ENCODE measurements at regions not wholly inside any gene's neighbourhood (a gene's known extent, or its start where the extent isn't known, plus 50 kb on each side); places are given as distances from the start of the nearest gene placed in this dataset.

DNA sequence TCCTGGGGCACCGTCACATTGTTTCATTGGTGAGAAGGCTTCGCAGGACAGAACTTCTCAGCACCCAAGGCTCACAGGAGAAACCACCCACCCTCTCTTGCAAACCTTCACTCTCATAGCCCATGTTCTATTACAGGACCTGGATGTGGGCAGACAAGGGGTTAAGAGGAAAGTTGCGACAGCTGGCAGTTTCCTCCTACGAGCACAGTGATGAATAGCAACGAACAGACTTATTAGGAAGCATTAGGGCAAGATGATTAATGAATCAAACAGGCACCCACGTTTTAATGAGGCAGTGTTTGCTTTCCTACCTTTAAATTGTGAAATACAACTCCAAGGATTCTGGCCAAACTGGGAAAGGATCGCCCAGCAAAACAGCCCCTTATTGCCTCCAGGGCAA is 339.3 kb downstream of the DRD1 start:
- Histone ChIP-seq H3K9me3 (ENCODE audit: insufficient read depth, low read depth, low read length) (peaks cover 9% of the 10 kb centered on the region; the same call in 1 of the 2 replicates), H3K27me3 (ENCODE audit: insufficient read depth, low read length) (no peaks in the 10 kb centered on the region), H3K27ac (ENCODE audit: low read depth, low read length) (no peak overlapping the region), H3K4me1 (ENCODE audit: insufficient read depth, low read length) (peaks cover 3% of the 10 kb centered on the region; the same call in 1 of the 2 replicates), H3K4me3 (ENCODE audit: low read length) (no peak overlapping the region), H3K9ac (ENCODE audit: low read depth, low read length) (no peak overlapping the region), H3K36me3 (ENCODE audit: insufficient read depth, low read length) (no peaks in the 10 kb centered on the region)
- 80% methylated on average over 6 of the region's 7 CpGs for WGBS

DNA sequence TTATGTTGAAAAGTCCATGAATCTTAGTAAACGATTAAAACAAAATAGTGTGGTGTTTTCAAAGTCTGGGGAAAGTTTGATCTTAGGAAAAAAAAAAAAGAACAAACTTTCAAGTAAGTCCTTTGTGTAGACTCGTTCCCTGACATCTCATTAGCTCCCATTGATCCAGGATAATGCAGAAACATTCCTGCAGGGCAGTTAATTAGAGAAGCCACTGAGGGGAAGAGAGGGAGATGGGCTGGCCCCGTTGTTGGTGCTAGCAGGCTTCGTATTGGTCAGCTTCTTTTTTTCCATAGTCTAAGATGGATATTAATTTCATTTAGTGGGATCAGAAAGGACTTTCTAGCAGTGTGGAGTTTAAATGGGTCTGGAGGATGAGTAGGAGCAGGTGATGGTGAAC is 340.2 kb downstream of the DRD1 start:
- Histone ChIP-seq H3K36me3 (ENCODE audit: insufficient read depth, low read length) (no peaks in the 10 kb centered on the region), H3K4me3 (ENCODE audit: low read length) (no peak overlapping the region), H3K27me3 (ENCODE audit: insufficient read depth, low read length) (no peaks in the 10 kb centered on the region), H3K27ac (ENCODE audit: low read depth, low read length) (no peak overlapping the region), H3K9ac (ENCODE audit: low read depth, low read length) (no peak overlapping the region), H3K4me1 (ENCODE audit: insufficient read depth, low read length) (peaks cover 3% of the 10 kb centered on the region; the same call in 1 of the 2 replicates), H3K9me3 (ENCODE audit: insufficient read depth, low read depth, low read length) (no peaks in the 10 kb centered on the region)
- 67% methylated on average over 4 of the region's 4 CpGs for WGBS

- H3K36me3 ChIP-seq (ENCODE audit: insufficient read depth, low read length) = no peaks in the 10 kb centered on the region
- H3K4me3 ChIP-seq (ENCODE audit: low read length) = no peak overlapping the region
- no peaks in the 10 kb centered on the region for H3K27me3 ChIP-seq (ENCODE audit: insufficient read depth, low read length)
- no peak overlapping the region for H3K9ac ChIP-seq (ENCODE audit: low read depth, low read length)
- H3K9me3 ChIP-seq (ENCODE audit: insufficient read depth, low read depth, low read length) = no peaks in the 10 kb centered on the region
- H3K27ac ChIP-seq (ENCODE audit: low read depth, low read length) = no peak overlapping the region
- peaks cover 3% of the 10 kb centered on the region; the same call in 1 of the 2 replicates for H3K4me1 ChIP-seq (ENCODE audit: insufficient read depth, low read length)
Measured at GRCh38 chr5:175102717-175103116, 341.3 kb downstream of the DRD1 start.

DNA sequence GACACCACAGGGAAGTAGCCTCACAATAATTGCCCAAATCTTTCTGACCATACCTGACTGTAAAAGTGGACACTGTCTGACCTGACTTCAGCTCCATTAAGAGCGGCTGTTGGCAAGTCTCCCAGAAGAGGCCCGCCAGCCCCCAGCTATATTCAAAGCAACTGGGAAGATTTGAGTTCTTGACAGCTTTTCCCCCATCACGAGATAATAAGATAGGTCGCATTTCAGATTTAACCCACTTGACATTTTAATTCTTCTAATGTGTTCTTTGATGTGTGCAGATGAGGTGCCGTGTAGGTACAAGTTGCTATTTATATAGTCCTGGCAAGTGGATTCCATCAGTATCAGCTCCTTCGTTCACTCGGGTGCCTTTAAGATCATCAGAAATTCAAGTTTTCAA is 345.7 kb downstream of the DRD1 start:
- Histone ChIP-seq H3K27ac (ENCODE audit: low read depth, low read length) (no peak overlapping the region), H3K9ac (ENCODE audit: low read depth, low read length) (no peak overlapping the region), H3K4me3 (ENCODE audit: low read length) (no peak overlapping the region), H3K36me3 (ENCODE audit: insufficient read depth, low read length) (no peaks in the 10 kb centered on the region), H3K9me3 (ENCODE audit: insufficient read depth, low read depth, low read length) (no peaks in the 10 kb centered on the region), H3K4me1 (ENCODE audit: insufficient read depth, low read length) (peaks cover 5% of the 10 kb centered on the region), H3K27me3 (ENCODE audit: insufficient read depth, low read length) (no peaks in the 10 kb centered on the region)
- WGBS = 94% methylated on average over 5 of the region's 7 CpGs

GRCh38 chr5:175096469-175097165 is 347.4 kb downstream of the DRD1 start:
- Histone ChIP-seq H3K9me3 (ENCODE audit: insufficient read depth, low read depth, low read length) (no peaks in the 10 kb centered on the region), H3K36me3 (ENCODE audit: insufficient read depth, low read length) (no peaks in the 10 kb centered on the region), H3K4me1 (ENCODE audit: insufficient read depth, low read length) (peaks cover 11% of the 10 kb centered on the region), H3K4me3 (ENCODE audit: low read length) (no peak overlapping the region), H3K9ac (ENCODE audit: low read depth, low read length) (no peak overlapping the region), H3K27ac (ENCODE audit: low read depth, low read length) (no peak overlapping the region), H3K27me3 (ENCODE audit: insufficient read depth, low read length) (no peaks in the 10 kb centered on the region)
- WGBS = 92% methylated on average over 12 of the region's 12 CpGs

DNA sequence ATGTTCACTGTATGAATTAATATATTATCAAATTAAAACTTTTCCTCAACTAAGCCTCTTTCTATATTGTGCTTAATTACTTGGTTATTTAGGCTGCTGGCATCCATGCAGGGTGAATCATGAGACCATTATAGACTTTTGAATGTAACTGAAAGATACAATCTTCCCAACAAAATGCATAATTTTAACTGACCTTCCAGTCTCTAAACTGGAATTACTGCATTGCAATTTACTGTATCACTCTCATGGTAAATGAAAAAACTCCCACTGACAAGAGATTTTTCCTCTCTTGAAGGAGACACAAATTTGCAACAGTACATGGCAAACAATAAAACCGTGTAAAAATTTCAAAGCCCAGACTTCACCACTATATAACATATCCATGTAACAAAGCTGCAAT is 349.5 kb downstream of the DRD1 start:
- no peak overlapping the region for H3K4me3 ChIP-seq (ENCODE audit: low read length)
- H3K36me3 ChIP-seq (ENCODE audit: insufficient read depth, low read length) = no peaks in the 10 kb centered on the region
- 0 out of 2 replicates have a peak, but pooled peaks cover 3% of the 10 kb centered on the region for H3K27me3 ChIP-seq (ENCODE audit: insufficient read depth, low read length)
- 100% methylated on average over 1 of the region's 1 CpG for WGBS
- H3K4me1 ChIP-seq (ENCODE audit: insufficient read depth, low read length) = peaks cover 11% of the 10 kb centered on the region
- no peak overlapping the region for H3K27ac ChIP-seq (ENCODE audit: low read depth, low read length)
- H3K9ac ChIP-seq (ENCODE audit: low read depth, low read length) = no peak overlapping the region
- H3K9me3 ChIP-seq (ENCODE audit: insufficient read depth, low read depth, low read length) = no peaks in the 10 kb centered on the region

DNA sequence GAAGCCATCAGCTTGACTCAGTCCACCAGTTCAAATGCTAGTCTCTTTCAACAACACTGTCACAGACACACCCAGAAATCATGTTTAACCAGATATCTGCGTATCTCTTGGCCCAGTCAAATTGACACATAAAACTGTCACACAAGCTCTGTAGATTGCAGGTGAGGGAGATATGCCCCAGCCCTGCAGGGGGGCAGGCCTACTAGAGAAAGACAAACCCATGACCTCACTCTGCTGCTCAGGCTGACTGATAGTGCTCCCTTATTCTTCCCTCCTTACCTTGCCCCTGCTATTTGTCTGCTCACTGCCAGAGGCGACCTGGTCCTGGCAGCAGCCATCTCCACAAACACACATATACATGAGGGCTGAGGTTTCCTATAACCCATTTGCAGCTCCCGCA is 351.3 kb downstream of the DRD1 start:
- H3K36me3 ChIP-seq (ENCODE audit: insufficient read depth, low read length) = no peaks in the 10 kb centered on the region

GRCh38 chr5:175088963-175089362 is 355.0 kb downstream of the DRD1 start:
- 94% methylated on average over 6 of the region's 6 CpGs for WGBS
- no peak overlapping the region for H3K9ac ChIP-seq (ENCODE audit: low read depth, low read length)
- H3K36me3 ChIP-seq (ENCODE audit: insufficient read depth, low read length) = no peaks in the 10 kb centered on the region
- 0 out of 2 replicates have a peak, but pooled peaks cover 3% of the 10 kb centered on the region for H3K27me3 ChIP-seq (ENCODE audit: insufficient read depth, low read length)
- H3K27ac ChIP-seq (ENCODE audit: low read depth, low read length) = no peak overlapping the region
- no peak overlapping the region for H3K4me3 ChIP-seq (ENCODE audit: low read length)
- peaks cover 11% of the 10 kb centered on the region for H3K4me1 ChIP-seq (ENCODE audit: insufficient read depth, low read length)
- no peaks in the 10 kb centered on the region for H3K9me3 ChIP-seq (ENCODE audit: insufficient read depth, low read depth, low read length)

More for the DNA sequence above, 351.3 kb downstream of the DRD1 start:
- Histone ChIP-seq H3K4me3 (ENCODE audit: low read length) (no peak overlapping the region), H3K27ac (ENCODE audit: low read depth, low read length) (no peak overlapping the region), H3K4me1 (ENCODE audit: insufficient read depth, low read length) (peaks cover 11% of the 10 kb centered on the region), H3K9me3 (ENCODE audit: insufficient read depth, low read depth, low read length) (no peaks in the 10 kb centered on the region), H3K9ac (ENCODE audit: low read depth, low read length) (no peak overlapping the region), H3K27me3 (ENCODE audit: insufficient read depth, low read length) (0 out of 2 replicates have a peak, but pooled peaks cover 3% of the 10 kb centered on the region)
- 79% methylated on average over 3 of the region's 3 CpGs for WGBS

GRCh38 chr5:175082866-175083590 is 358.6 kb downstream of the MSX2 start:
- Histone ChIP-seq H3K27me3 (ENCODE audit: insufficient read depth, low read length) (no peaks in the 10 kb centered on the region), H3K36me3 (ENCODE audit: insufficient read depth, low read length) (no peaks in the 10 kb centered on the region), H3K4me3 (ENCODE audit: low read length) (no peak overlapping the region), H3K4me1 (ENCODE audit: insufficient read depth, low read length) (no peaks in the 10 kb centered on the region), H3K9ac (ENCODE audit: low read depth, low read length) (no peak overlapping the region), H3K9me3 (ENCODE audit: insufficient read depth, low read depth, low read length) (no peaks in the 10 kb centered on the region), H3K27ac (ENCODE audit: low read depth, low read length) (no peak overlapping the region)
- WGBS = 94% methylated on average over 4 of the region's 4 CpGs

DNA sequence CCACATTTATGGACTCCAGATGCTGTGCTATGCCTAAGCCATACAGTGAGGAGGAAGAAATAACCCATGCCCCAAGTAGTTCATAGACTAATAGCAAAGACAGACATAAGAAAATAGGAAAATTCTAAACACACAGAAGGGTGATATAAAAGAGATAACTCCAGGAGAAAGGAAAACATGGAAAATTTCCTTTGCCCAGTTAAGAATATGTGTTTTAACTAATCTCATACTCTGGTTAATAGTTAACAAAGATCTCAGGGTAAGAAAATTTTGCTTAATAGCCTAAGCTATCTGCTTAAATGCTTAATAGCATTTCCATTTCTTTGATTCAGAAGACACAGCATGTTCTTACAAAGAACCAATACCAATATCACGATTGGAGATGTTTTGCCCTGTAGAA is 358.0 kb downstream of the MSX2 start:
- H3K4me3 ChIP-seq (ENCODE audit: low read length) = no peak overlapping the region
- H3K27me3 ChIP-seq (ENCODE audit: insufficient read depth, low read length) = no peaks in the 10 kb centered on the region
- H3K9ac ChIP-seq (ENCODE audit: low read depth, low read length) = no peak overlapping the region
- no peaks in the 10 kb centered on the region for H3K4me1 ChIP-seq (ENCODE audit: insufficient read depth, low read length)
- H3K27ac ChIP-seq (ENCODE audit: low read depth, low read length) = no peak overlapping the region
- H3K36me3 ChIP-seq (ENCODE audit: insufficient read depth, low read length) = no peaks in the 10 kb centered on the region
- WGBS = 95% methylated on average over 1 of the region's 1 CpG
- H3K9me3 ChIP-seq (ENCODE audit: insufficient read depth, low read depth, low read length) = no peaks in the 10 kb centered on the region

DNA sequence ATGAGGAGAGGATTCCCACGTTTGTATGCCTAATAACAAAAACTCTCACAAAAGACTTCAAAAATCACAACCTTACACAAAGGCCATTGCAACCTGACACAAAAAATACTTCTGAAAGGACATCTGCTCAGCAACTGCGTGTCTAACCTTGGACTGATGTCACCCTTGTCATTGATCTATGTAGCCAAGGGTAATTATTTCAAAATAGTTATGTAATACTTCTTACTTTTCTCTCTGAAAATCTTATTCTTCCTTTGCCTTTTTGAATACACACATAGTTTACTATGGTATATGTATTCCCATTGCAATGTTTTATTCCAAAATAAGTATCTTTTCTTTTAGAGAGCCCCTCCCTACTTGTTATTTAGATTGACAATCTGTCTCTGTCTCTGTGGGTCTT is 355.3 kb downstream of the MSX2 start:
- Histone ChIP-seq H3K36me3 (ENCODE audit: insufficient read depth, low read length) (no peaks in the 10 kb centered on the region), H3K4me1 (ENCODE audit: insufficient read depth, low read length) (no peaks in the 10 kb centered on the region), H3K4me3 (ENCODE audit: low read length) (no peak overlapping the region), H3K9me3 (ENCODE audit: insufficient read depth, low read depth, low read length) (peaks cover 20% of the 10 kb centered on the region), H3K27me3 (ENCODE audit: insufficient read depth, low read length) (no peaks in the 10 kb centered on the region), H3K27ac (ENCODE audit: low read depth, low read length) (no peak overlapping the region), H3K9ac (ENCODE audit: low read depth, low read length) (no peak overlapping the region)
- WGBS = 88% methylated on average over 2 of the region's 2 CpGs

Data from HUES64 (cell line).